Upper lobe of left lung (tissue), 6 donors: ENCODE measurements at regions not wholly inside any gene's neighbourhood (a gene's known extent, or its start where the extent isn't known, plus 50 kb on each side); places are given as distances from the start of the nearest gene placed in this dataset.

Experiments used
- ATAC-seq, 2 donors: fragments of 200-7000 bp; cut with Tn5 transposase; one replicate each; pipeline ENCODE4 v1.9.1; 2022; ENCODE audit warnings: mild to moderate bottlenecking in 2 of 2, moderate library complexity in 2 of 2; ENCODE audit not compliant: low FRiP score in 2 of 2
- DNase-seq, 2 donors: peaks; one replicate each; pipeline ENCODE4 v3.0.0-alpha.2; 2019 to 2020
- H3K27ac ChIP-seq, 4 donors: fragments of 200-600 bp; sonication (generic); one replicate each; pipeline ENCODE4 v1.5.1; 2016 to 2019
- H3K27me3 ChIP-seq, 4 donors: fragments of 200-600 bp; sonication (generic); one replicate each; pipeline ENCODE4 v1.5.1; 2017 to 2019
- H3K36me3 ChIP-seq, 4 donors: fragments of 200-600 bp; sonication (generic); one replicate each; pipeline ENCODE4 v1.5.1; 2016 to 2019
- H3K4me1 ChIP-seq, 4 donors: fragments of 200-600 bp; sonication (generic); one replicate each; pipeline ENCODE4 v1.5.1; 2018 to 2019
- H3K4me3 ChIP-seq, 4 donors: fragments of 200-600 bp; sonication (generic); one replicate each; pipeline ENCODE4 v1.5.1; 2017 to 2019; ENCODE audit warnings: mild to moderate bottlenecking in 2 of 4, moderate library complexity in 1 of 4
- H3K9me3 ChIP-seq, 4 donors: fragments of 200-600 bp; sonication (generic); one replicate each; pipeline ENCODE4 v1.5.1; 2018 to 2019
- CTCF ChIP-seq, 6 experiments: fragments of 450-650 bp in 4 of 6; fragments of 200-600 bp in 2 of 6; sonication (generic) in 2 of 6; IDR thresholded peaks; one replicate each; pipeline ENCODE4 v1.5.1; 2016 to 2019; ENCODE audit warnings: antibody characterized with exemption in 6 of 6
- EP300 ChIP-seq, 4 donors: sonication (generic); formaldehyde crosslinking; IDR thresholded peaks; one replicate each; pipeline ENCODE4 v1.5.1; 2017; ENCODE audit warnings: antibody characterized with exemption in 4 of 4, control low read depth in 2 of 4
- POLR2A ChIP-seq, 4 donors: fragments of 450-650 bp; IDR thresholded peaks; one replicate each; pipeline ENCODE4 v1.5.1; 2016 to 2017; ENCODE audit warnings: antibody characterized with exemption in 4 of 4, mild to moderate bottlenecking in 2 of 4
- POLR2AphosphoS5 ChIP-seq, 2 donors: sonication (generic); formaldehyde crosslinking; IDR thresholded peaks; one replicate each; pipeline ENCODE4 v1.5.1; 2017; ENCODE audit warnings: antibody characterized with exemption in 2 of 2
- WGBS, 2 donors: methylation state at CpG; one replicate each; pipeline ENCODE4 v1.1.5; 2017 to 2018; 5-methylcytosine and 5-hydroxymethylcytosine counted together
- donor health status: DM: no; HTN: no; CAD: no; lungs with moderate emphysema.
- donor health status: DM: no; HTN: yes; CAD: no; lungs with severe emphysema.

DNA sequence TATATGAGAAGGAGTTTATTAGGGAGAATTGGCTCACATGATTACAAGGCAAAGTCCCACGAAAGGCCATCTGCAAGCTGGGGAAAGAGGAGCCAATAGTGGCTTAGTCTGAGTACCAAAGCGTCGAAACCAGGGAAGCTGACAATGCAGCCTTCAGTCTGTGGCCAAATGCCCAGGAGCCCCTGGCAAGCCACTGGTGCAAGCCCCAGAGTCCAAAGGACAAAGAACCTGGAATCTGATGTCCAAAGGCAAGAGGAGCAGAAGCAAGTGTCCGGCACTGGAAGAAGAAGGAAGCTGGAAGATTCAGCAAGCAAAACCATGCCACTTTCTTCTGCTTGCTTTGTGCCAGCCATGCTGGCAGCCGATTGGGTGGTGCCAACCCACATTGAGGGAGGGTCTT lies 74.3 kb upstream of the NPAS2 start:
- H3K4me1 ChIP-seq = no peaks in the 10 kb centered on the region

GRCh38 chr2:100747551-100747950 lies 72.4 kb upstream of the NPAS2 start:
- no peaks in the 10 kb centered on the region for H3K9me3 ChIP-seq
- no peaks in the 10 kb centered on the region for H3K27me3 ChIP-seq
- DNase-seq (no peak), ATAC-seq (no peak)
- 60 to 96% methylated on average over 2 of the region's 2 CpGs for WGBS, 2 donors
- peaks cover 0 to 6% (median 5%) of the 10 kb centered on the region in 4 donors for H3K4me1 ChIP-seq
- no peak overlapping the region for H3K4me3 ChIP-seq
- H3K36me3 ChIP-seq = no peaks in the 10 kb centered on the region
- TF ChIP-seq EP300 (IDR thresholded peaks at IDR 0.05) (no peak), POLR2A (IDR thresholded peaks at IDR 0.05) (no peak), CTCF (IDR thresholded peaks at IDR 0.05) (no peak), POLR2AphosphoS5 (IDR thresholded peaks at IDR 0.05) (no peak)
- H3K27ac ChIP-seq = no peak overlapping the region

More for the DNA sequence above, 74.3 kb upstream of the NPAS2 start:
- ATAC-seq (no peak), DNase-seq (no peak)
- H3K4me3 ChIP-seq = no peak overlapping the region
- no peak overlapping the region for H3K27ac ChIP-seq
- H3K36me3 ChIP-seq = no peaks in the 10 kb centered on the region
- H3K27me3 ChIP-seq = no peaks in the 10 kb centered on the region
- 92 to 97% methylated on average over 5 of the region's 5 CpGs for WGBS, 2 donors
- no peaks in the 10 kb centered on the region for H3K9me3 ChIP-seq
- TF ChIP-seq POLR2AphosphoS5 (IDR thresholded peaks at IDR 0.05) = no peak
- TF ChIP-seq EP300 (IDR thresholded peaks at IDR 0.05) = no peak
- no peak for TF ChIP-seq POLR2A (IDR thresholded peaks at IDR 0.05)
- no peak for TF ChIP-seq CTCF (IDR thresholded peaks at IDR 0.05)

GRCh38 chr2:100747996-100748615 lies 71.8 kb upstream of the NPAS2 start:
- no peak for ATAC-seq
- Histone ChIP-seq H3K9me3 (no peaks in the 10 kb centered on the region), H3K4me1 (peaks cover 4 to 11% (median 10%) of the 10 kb centered on the region in 4 donors), H3K27ac (no peak overlapping the region), H3K27me3 (no peaks in the 10 kb centered on the region), H3K36me3 (no peaks in the 10 kb centered on the region), H3K4me3 (no peak overlapping the region)
- TF ChIP-seq POLR2A (IDR thresholded peaks at IDR 0.05) (no peak), EP300 (IDR thresholded peaks at IDR 0.05) (no peak), POLR2AphosphoS5 (IDR thresholded peaks at IDR 0.05) (no peak), CTCF (IDR thresholded peaks at IDR 0.05) (no peak)
- 61 to 73% methylated on average over 5 of the region's 5 CpGs for WGBS, 2 donors
- DNase-seq = no peak

- ATAC-seq = no peak
- Histone ChIP-seq H3K4me1 (peaks cover 4 to 16% (median 13%) of the 10 kb centered on the region in 4 donors), H3K27me3 (no peaks in the 10 kb centered on the region), H3K9me3 (no peaks in the 10 kb centered on the region), H3K27ac (no peak overlapping the region), H3K4me3 (no peak overlapping the region), H3K36me3 (no peaks in the 10 kb centered on the region)
- no peak for DNase-seq
- TF ChIP-seq CTCF (IDR thresholded peaks at IDR 0.05) (no peak), EP300 (IDR thresholded peaks at IDR 0.05) (no peak), POLR2A (IDR thresholded peaks at IDR 0.05) (no peak), POLR2AphosphoS5 (IDR thresholded peaks at IDR 0.05) (no peak)
These were observed 71.3 kb upstream of the NPAS2 start for GRCh38 chr2:100748673-100749072.
